ENCODE measurements at regions not wholly inside any gene's neighbourhood (a gene's known extent, or its start where the extent isn't known, plus 50 kb on each side); places are given as distances from the start of the nearest gene placed in this dataset.
A peak's percentile ranks its signal among the peaks of the same experiment; 100 is the strongest.

DNA sequence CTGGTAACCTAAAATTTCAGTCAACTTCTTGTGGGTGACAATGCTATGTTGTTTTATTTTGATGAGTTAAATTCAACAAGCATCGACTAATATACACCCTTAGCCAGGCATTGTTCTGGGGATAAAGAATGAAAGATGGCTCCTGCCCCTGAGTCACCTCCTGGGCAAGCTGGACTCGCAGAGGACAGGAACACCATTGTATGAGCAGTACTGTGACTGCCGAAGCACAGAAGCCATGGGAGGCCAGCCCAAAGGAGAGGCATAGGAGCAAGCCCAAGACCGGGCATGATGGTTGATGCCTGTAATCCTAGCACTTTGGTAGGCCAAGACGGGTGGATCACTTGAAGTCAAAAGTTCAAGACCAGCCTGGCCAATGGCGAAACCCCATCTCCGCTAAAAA, 555.2 kb downstream of the OMA1 start:
- Histone ChIP-seq H3K9me3 (ENCODE audit: control insufficient read depth, low read length) (no peaks in the 10 kb centered on the region), H3K36me3 (ENCODE audit: control insufficient read depth, insufficient read depth, low read length) (no peaks in the 10 kb centered on the region), H3K27me3 (ENCODE audit: control insufficient read depth, insufficient read depth, low read length, poor library complexity, severe bottlenecking) (no peaks in the 10 kb centered on the region), H3K27ac (ENCODE audit: low read depth, low read length) (no peak overlapping the region), H3K4me1 (ENCODE audit: control insufficient read depth, insufficient read depth, low read length) (no peaks in the 10 kb centered on the region), H3K4me3 (ENCODE audit: low read length) (no peak overlapping the region), H3K9ac (ENCODE audit: extremely low read depth, low read length, poor library complexity, severe bottlenecking) (no peak overlapping the region)
- H3K27me3 Mint-ChIP-seq (ENCODE audit: insufficient read depth), result peaks cover 26% of the 10 kb centered on the region
- no peak overlapping the region for H3K27ac Mint-ChIP-seq
- no peaks in the 10 kb centered on the region for H3K36me3 Mint-ChIP-seq (ENCODE audit: low read depth)
- no peaks in the 10 kb centered on the region for H3K9me3 Mint-ChIP-seq
- H3K4me1 Mint-ChIP-seq, result peaks cover 18% of the 10 kb centered on the region
- WGBS, 2 experiments (ENCODE audit: insufficient coverage in 1 of 2, insufficient read length in 1 of 2), result 87 to 94% methylated on average over 5 to 7 of the region's 7 CpGs
- H3K4me3 Mint-ChIP-seq, result no peak overlapping the region
- DNase-seq, result no peak
- TF ChIP-seq, protein P1, sequence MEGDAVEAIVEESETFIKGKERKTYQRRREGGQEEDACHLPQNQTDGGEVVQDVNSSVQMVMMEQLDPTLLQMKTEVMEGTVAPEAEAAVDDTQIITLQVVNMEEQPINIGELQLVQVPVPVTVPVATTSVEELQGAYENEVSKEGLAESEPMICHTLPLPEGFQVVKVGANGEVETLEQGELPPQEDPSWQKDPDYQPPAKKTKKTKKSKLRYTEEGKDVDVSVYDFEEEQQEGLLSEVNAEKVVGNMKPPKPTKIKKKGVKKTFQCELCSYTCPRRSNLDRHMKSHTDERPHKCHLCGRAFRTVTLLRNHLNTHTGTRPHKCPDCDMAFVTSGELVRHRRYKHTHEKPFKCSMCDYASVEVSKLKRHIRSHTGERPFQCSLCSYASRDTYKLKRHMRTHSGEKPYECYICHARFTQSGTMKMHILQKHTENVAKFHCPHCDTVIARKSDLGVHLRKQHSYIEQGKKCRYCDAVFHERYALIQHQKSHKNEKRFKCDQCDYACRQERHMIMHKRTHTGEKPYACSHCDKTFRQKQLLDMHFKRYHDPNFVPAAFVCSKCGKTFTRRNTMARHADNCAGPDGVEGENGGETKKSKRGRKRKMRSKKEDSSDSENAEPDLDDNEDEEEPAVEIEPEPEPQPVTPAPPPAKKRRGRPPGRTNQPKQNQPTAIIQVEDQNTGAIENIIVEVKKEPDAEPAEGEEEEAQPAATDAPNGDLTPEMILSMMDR (conservative IDR thresholded peaks at IDR 0.05), result no peak

DNA sequence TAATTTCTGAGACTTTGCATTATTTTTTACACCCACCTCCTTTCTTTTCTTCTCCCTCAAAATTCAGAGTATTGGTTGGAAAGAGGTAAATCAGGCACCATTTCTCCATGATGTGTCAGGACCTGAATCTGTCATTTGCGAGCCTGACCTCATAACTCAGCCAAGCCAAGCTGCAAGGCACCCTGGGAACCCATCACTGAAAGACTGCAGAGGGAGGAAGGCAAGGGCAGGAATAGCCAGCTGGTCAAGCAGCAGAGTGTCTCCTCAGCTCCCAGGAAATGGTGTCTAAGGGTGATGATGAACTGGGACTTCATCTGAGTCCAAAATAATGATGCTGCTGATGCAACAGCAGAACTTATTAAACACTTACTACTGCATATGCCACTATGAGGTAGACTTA, 556.6 kb downstream of the OMA1 start:
- H3K4me3 ChIP-seq (ENCODE audit: low read length), result no peak overlapping the region
- no peak for DNase-seq
- H3K4me1 ChIP-seq (ENCODE audit: control insufficient read depth, insufficient read depth, low read length), result no peaks in the 10 kb centered on the region
- H3K27me3 ChIP-seq (ENCODE audit: control insufficient read depth, insufficient read depth, low read length, poor library complexity, severe bottlenecking), result no peaks in the 10 kb centered on the region
- H3K36me3 ChIP-seq (ENCODE audit: control insufficient read depth, insufficient read depth, low read length), result no peaks in the 10 kb centered on the region
- 83 to 88% methylated on average over 1 of the region's 1 CpG for WGBS, 2 experiments (ENCODE audit: insufficient coverage in 1 of 2, insufficient read length in 1 of 2)
- Mint-ChIP-seq H3K36me3 (ENCODE audit: low read depth) (no peaks in the 10 kb centered on the region), H3K9me3 (no peaks in the 10 kb centered on the region), H3K4me3 (no peak overlapping the region), H3K4me1 (peaks cover 16% of the 10 kb centered on the region), H3K27me3 (ENCODE audit: insufficient read depth) (peaks cover 23% of the 10 kb centered on the region), H3K27ac (no peak overlapping the region)
- TF ChIP-seq, protein P1 (conservative IDR thresholded peaks at IDR 0.05), result no peak
- H3K27ac ChIP-seq (ENCODE audit: low read depth, low read length), result no peak overlapping the region
- no peak overlapping the region for H3K9ac ChIP-seq (ENCODE audit: extremely low read depth, low read length, poor library complexity, severe bottlenecking)
- H3K9me3 ChIP-seq (ENCODE audit: control insufficient read depth, low read length), result no peaks in the 10 kb centered on the region

DNA sequence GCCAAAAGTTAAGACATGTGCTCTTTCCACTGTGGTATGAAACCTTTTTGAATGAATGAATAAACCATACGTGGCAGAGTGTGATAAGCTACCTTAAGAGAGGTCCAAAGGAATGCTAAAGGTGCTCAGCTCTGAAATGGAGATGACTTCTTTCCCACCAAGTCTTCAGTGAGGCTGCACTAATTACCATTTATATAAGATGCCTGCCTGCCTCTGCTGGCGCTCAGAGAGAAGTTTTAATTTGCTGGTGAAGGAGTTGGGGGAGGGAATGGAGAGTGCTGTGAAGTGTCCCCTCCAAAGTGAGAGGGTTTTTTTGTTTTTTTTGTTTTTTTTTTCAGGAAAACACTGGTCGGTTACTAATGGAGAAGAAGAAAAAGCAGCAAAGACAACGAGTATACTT, 559.0 kb downstream of the OMA1 start:
- Histone ChIP-seq H3K4me1 (ENCODE audit: control insufficient read depth, insufficient read depth, low read length) (no peaks in the 10 kb centered on the region), H3K9me3 (ENCODE audit: control insufficient read depth, low read length) (no peaks in the 10 kb centered on the region), H3K36me3 (ENCODE audit: control insufficient read depth, insufficient read depth, low read length) (no peaks in the 10 kb centered on the region), H3K9ac (ENCODE audit: extremely low read depth, low read length, poor library complexity, severe bottlenecking) (no peak overlapping the region), H3K4me3 (ENCODE audit: low read length) (no peak overlapping the region), H3K27ac (ENCODE audit: low read depth, low read length) (no peak overlapping the region), H3K27me3 (ENCODE audit: control insufficient read depth, insufficient read depth, low read length, poor library complexity, severe bottlenecking) (no peaks in the 10 kb centered on the region)
- Mint-ChIP-seq H3K4me1 (peaks cover 7% of the 10 kb centered on the region), H3K9me3 (no peaks in the 10 kb centered on the region), H3K27ac (no peak overlapping the region), H3K4me3 (no peak overlapping the region), H3K36me3 (ENCODE audit: low read depth) (no peaks in the 10 kb centered on the region), H3K27me3 (ENCODE audit: insufficient read depth) (peaks cover 12% of the 10 kb centered on the region)
- TF ChIP-seq, protein P1 (conservative IDR thresholded peaks at IDR 0.05), result no peak
- peak; percentile 38 for DNase-seq
- 32 to 51% methylated on average over 3 to 4 of the region's 4 CpGs for WGBS, 2 experiments (ENCODE audit: insufficient coverage in 1 of 2, insufficient read length in 1 of 2)
